NCI-H2196 treated with DMSO at 0.1 percent for 48 hours (cell line): ENCODE measurements at regions not wholly inside any gene's neighbourhood (a gene's known extent, or its start where the extent isn't known, plus 50 kb on each side); places are given as distances from the start of the nearest gene placed in this dataset.

ENCODE experiments used
- DNase-seq: peaks from one replicate; lab custom pipeline; 2025; ENCODE audit not compliant: unreplicated experiment; lab: John Stamatoyannopoulos, UW

- DNase-seq, result no peak
Measured at GRCh38 chr12:84605983-84606382, 306.6 kb downstream of the SLC6A15 start.

DNA sequence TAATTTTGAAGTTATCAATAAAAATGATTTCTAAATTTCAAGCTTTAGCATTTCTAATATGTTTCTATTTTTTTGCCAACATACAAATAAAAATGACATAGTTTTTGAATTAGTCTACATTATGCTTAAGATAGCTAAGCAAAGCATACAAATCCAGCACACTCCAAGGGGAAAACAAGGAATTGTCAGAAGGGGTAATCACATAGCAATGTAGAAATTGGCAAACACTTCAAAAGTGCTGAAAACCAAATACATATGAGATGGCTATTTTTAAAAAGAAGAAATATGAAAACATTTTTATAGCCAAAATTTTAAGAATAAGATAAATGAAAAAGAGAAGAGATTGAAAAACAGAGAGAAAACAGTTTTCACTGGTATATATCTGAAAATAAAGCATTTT lies 308.0 kb downstream of the SLC6A15 start:
- DNase-seq, result no peak

DNA sequence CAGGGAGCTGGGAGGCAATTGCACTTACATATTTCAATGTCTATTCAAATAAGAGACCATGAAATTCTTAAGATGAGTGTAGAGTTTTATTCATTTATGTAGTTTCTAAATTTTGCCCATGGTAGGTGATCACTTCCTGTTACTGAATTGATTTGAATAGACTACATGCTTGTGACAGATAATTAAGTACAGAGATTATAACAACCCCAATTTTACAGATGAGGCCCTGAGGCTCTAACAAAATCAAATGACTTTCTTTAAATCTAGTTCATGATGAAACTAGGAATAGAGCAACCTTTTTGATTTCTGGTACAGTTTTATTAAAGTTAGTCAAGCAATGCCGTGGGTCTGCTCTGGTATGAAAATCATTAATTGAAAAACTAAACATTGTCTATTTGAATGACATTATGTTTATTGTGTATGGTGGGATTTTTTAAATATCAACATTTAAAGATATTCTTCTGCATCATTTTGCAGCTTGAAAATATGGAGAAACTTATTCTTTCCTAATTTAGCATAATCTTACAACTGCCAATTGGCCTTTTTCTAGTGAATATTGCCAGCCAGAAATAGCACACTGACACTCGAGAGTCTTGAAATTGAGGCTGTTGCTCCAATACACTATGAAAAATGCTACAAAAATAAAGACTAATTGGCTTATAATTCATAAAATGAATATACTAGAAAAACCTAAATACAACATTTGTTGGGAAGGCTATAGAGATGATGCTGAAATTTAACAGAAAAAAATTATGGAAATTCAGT lies 308.9 kb downstream of the SLC6A15 start:
- DNase-seq, result no peak

DNA sequence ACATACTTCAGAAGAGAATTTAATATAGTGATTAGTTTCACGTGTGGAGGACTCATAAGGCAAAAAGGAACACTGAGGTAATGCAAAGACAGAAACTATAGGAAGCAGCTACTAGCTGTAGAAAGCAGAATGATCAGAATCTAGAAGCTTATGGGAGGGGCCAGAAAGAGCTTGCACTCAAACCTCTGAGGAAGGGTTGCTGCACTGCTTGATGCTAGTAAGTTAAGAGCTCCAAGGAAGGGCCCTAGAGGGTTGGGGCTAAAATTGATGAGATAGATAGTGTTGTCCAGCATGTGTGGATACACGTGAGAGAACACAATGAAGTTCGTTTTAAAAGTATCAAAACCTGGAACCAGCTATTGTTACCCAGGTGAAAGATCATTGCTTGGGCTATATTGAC lies 311.1 kb downstream of the SLC6A15 start:
- DNase-seq, result no peak

GRCh38 chr12:84599539-84599938 lies 313.1 kb downstream of the SLC6A15 start:
- DNase-seq, result no peak

DNA sequence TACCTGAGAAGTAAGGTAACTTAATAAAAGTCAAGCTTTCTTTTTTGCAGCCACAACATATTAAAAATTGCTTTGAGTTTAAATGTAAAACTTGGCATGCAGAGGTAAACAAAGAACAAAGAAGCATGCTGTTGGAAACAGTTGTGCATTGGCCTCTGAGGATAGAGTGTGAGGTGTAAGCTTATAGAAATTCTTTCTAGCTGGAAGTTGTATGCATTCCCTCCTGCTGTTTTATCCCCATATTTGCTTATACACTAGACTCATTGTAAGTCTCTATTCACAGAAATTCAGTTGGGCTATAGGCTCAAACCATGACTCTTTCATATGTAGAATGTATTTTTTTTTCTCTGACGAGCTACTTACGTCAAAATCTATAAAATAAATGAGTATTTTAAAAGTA lies 316.3 kb downstream of the SLC6A15 start:
- DNase-seq, result no peak

- no peak for DNase-seq
Measured at GRCh38 chr12:84594157-84594556, 318.4 kb downstream of the SLC6A15 start.

DNA sequence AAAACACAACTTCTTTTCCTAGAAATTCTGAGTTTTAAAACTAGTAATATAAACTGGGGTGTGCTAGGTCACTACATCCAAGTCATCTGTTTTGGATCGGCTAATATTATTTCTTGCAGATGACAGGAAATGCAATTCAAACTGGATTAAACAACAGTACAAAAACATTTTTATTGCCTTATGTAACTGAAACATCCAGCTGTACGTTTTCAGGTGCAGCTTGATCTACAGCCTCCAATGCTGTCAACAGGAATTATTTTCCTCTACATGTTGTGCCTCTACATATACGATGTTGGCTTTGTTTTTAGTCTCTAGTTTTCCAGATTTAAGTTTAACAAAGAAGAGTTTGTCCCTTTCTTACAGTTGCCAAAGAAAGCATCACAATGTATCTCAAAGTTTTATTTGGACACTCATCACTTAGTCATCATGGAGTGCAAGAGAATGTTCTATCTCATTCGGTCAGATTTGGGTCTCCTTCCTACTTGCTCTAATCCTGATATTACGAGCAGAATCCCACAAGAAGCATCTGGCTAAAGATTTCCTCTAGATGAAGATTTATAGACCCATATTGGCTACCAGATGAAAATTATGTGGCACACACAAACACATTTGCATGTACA lies 326.7 kb downstream of the SLC6A15 start:
- DNase-seq, result no peak

- no peak for DNase-seq
Measured at GRCh38 chr12:84572196-84572595, 340.4 kb downstream of the SLC6A15 start.

DNA sequence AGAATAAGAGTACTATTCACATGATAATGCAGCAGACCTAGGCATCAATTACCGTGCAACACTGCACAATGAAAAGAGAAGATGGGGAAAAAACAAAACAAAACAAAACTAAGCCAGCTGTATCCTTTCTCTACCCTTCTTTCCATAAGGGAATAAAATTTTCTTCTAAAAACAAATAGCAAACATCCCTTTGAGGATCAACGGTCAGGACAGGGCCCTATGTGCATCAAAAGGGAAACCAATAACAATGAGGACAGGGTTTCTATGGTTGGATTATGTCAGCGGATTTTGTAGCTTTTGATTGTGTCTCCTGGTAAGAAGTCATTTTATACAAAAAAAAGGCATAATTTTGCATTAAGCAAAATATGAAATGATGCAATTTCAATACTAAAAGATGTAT lies 350.3 kb downstream of the SLC6A15 start:
- no peak for DNase-seq

DNA sequence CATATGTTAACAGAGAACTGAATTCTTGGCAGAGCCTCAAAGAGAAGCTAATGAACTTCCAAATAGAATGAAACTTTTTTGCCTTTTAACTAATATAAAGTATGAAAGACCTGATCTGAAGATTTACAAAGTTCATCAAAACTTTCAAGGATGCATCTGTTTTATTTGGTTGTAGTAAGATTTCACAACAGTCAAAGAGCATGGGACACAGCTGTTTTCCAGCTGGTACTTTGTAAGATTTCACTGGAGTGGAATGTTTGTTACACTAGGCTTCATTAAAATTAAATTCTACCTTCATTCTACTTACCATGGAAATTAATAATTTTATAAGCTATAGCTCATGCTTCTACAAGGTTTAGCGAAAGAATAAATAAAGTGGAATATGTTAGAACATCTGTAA lies 351.2 kb downstream of the SLC6A15 start:
- DNase-seq, result no peak

GRCh38 chr12:84554199-84554723 lies 358.3 kb downstream of the SLC6A15 start:
- no peak for DNase-seq

GRCh38 chr12:84553331-84554117 lies 359.1 kb downstream of the SLC6A15 start:
- DNase-seq, result no peak

DNA sequence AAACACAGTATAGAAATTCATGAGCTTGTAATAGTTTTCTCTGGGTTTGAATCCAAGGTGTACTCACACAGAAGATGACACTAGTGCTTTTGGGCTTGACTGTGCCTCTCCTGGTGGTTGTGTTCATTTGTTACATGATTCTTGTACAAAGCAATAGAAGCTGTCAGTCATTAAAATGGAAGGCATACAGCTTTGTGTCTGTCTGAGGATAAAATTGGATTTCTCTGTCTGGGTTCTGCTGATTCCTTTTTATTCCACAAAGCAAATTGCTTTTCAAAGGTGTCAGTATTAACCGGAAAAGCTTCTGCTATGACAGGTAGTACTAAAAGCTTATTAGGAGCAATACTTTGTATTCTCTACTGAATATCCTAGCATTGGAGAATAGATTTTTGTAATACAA lies 361.2 kb downstream of the SLC6A15 start:
- DNase-seq, result no peak

DNA sequence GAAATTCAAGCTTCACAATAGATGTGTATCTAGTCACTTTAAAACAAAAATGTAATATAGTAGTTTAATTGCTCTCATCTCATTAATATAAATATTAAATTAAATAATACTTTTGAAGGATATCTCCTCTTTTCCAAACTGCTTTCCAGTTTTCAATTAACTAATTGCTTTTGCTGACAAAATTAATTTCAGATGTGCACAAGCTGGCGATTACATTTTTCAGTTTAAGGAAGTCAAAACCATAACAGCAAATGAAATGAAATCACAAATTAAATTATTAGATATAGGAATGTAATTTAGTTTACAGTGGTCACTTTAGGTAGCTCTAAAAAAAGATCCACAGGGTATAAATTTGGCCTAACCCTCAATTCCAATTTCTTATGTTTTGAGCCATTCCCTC lies 362.1 kb downstream of the SLC6A15 start:
- no peak for DNase-seq

DNA sequence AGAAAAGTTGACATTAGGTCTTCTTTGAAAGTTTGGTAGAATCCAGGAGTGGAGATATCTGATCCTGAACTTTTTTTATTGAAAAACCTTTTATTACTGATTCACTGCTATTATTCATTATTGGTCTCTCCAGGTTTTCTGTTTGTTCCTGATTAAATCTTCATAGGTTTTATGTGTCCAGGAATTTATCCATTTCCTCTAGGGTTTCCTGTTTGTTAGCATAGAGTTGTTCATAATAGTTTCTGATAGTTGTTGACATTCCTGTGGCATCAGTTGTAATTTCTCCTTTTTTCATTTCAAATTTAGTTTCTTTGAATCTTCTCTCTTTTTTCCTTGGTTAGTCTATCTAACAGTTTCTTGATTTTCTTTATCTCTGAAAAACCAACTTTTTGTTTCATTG lies 370.3 kb downstream of the SLC6A15 start:
- no peak for DNase-seq

- DNase-seq, result no peak
Measured at GRCh38 chr12:84537666-84538065, 374.9 kb downstream of the SLC6A15 start.

GRCh38 chr12:84512751-84513150 lies 399.8 kb downstream of the SLC6A15 start:
- no peak for DNase-seq

- DNase-seq, result no peak
Measured at GRCh38 chr12:84508851-84509260, 403.7 kb downstream of the SLC6A15 start.

- no peak for DNase-seq
Measured at GRCh38 chr12:84507956-84508850, 404.4 kb downstream of the SLC6A15 start.

GRCh38 chr12:84506282-84506681 lies 406.3 kb downstream of the SLC6A15 start:
- DNase-seq, result no peak
